ENCODE measurements at regions not wholly inside any gene's neighbourhood (a gene's known extent, or its start where the extent isn't known, plus 50 kb on each side); places are given as distances from the start of the nearest gene placed in this dataset.

DNA sequence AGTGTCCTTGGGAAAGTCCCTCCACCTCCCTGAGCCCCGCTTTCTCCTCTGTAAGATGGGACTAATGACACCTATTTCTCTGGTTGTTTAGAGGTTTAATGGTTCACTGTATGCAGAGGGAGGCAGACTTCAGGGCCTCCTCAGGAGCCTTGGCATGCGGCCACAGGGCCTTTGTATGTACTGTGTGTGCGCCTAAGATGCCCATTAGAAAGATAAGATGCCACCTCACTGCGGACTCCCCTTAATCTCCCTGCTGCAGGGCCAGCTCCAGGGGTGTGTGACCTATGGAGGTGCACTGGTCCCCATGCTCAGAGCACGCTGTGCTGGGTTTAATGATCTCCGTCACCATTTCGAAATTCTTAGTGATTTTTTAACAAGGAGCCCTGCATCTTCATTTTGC lies 59.3 kb downstream of the TMEM235 start:
- H3K27me3 ChIP-seq = no peaks in the 10 kb centered on the region
- TF ChIP-seq, protein P1, sequence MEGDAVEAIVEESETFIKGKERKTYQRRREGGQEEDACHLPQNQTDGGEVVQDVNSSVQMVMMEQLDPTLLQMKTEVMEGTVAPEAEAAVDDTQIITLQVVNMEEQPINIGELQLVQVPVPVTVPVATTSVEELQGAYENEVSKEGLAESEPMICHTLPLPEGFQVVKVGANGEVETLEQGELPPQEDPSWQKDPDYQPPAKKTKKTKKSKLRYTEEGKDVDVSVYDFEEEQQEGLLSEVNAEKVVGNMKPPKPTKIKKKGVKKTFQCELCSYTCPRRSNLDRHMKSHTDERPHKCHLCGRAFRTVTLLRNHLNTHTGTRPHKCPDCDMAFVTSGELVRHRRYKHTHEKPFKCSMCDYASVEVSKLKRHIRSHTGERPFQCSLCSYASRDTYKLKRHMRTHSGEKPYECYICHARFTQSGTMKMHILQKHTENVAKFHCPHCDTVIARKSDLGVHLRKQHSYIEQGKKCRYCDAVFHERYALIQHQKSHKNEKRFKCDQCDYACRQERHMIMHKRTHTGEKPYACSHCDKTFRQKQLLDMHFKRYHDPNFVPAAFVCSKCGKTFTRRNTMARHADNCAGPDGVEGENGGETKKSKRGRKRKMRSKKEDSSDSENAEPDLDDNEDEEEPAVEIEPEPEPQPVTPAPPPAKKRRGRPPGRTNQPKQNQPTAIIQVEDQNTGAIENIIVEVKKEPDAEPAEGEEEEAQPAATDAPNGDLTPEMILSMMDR (IDR thresholded peaks at IDR 0.05) = no peak
- TF ChIP-seq POLR2A (IDR thresholded peaks at IDR 0.05) = no peak

More for the DNA sequence above, 59.3 kb downstream of the TMEM235 start:
- no peaks in the 10 kb centered on the region for H3K9me3 ChIP-seq
- H3K36me3 ChIP-seq (replicated peaks in 1 of 2; ENCODE audit: insufficient read depth in 1 of 2, low read depth in 2 of 2) = no peaks in the 10 kb centered on the region
- peaks cover 5% of the 10 kb centered on the region for H3K4me1 ChIP-seq
- no peak for ATAC-seq
- no peak overlapping the region for H3K27ac ChIP-seq
- WGBS, 2 donors = 80% methylated on average over 7 of the region's 7 CpGs
- intact Hi-C loops (cut with DNase I) = loop anchor here (5.0 kb wide), 1 partner anchor 132 kb away; no protein-coding TSS in a partner anchor
- no peak overlapping the region for H3K4me3 ChIP-seq
- no peak for DNase-seq

Measured in body of pancreas (tissue), 4 donors.